Effector CD8-positive, alpha-beta T cell (primary cell): ENCODE measurements at regions not wholly inside any gene's neighbourhood (a gene's known extent, or its start where the extent isn't known, plus 50 kb on each side); places are given as distances from the start of the nearest gene placed in this dataset.

Experiments
- DNase-seq: peaks from one replicate; lab custom pipeline; 2025; lab: John Stamatoyannopoulos, UW

DNA sequence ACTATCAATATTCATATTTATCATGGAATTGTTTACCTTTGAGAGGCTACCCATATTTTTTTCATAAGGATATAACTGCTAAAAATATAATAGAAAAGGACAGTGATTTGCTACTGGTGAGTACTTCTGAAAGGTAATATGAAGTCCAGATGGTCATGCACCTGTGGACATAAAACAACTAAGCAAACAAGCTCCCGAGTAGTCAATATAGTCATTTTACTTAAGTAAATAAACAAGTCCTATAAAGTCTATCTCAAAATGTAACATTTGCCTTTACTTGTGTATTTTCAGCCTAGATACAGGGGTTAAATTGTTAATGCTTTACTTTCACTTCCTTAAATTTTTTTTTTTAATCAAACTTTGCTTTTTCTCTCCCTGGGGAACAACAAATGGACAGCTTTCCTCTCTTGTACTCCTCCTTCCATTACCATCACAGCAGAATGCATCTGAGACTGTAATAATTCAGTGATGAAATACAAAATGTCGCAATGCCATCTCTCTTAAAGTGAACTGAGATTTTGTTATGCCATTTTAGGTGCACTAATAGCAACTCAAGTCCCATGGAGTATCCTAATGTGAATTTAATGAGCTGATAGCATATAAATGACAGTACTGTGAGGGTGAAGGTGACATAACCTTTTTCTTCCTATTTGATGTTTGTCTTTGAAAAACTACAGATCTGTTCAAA lies 1325.4 kb upstream of the ZEB2 start:
- no peak for DNase-seq

DNA sequence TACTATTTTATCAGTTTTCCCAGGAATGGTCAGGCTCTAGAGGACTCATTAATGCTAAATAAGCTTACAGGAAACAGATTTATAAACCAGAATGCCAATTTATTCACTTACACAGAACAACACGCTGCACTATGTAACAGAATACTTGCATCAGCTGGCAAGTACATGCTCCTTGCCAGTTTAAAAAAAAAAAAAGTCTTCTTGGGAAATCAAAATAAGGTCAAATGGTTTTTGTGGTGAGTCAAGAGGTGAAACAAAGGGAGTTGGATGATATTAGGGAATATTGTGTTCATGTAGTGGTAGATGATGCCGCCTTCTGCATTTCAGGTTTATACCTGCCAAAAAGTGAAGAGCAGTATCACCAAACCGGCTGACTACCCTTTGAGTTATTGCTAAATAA lies 1322.1 kb upstream of the ZEB2 start:
- no peak for DNase-seq

DNA sequence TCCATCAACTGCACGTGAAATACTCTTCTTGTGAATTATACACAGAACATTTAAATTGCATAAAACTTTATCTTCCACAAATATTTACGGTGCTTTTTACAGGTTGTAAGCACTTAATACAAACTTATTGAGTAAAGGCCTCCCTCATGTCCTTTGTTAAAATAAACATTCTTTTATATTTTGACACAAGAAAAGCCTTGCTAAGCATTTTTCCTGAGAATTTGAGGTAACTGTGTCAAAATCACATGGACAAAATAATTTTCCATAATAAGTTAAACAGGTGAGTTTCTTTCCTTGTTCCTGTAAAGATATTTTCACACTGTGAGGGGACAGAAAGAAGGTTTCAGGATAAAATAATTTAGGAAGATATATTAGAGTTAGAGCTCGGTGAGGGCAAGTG lies 1317.1 kb upstream of the ZEB2 start:
- DNase-seq: no peak

DNA sequence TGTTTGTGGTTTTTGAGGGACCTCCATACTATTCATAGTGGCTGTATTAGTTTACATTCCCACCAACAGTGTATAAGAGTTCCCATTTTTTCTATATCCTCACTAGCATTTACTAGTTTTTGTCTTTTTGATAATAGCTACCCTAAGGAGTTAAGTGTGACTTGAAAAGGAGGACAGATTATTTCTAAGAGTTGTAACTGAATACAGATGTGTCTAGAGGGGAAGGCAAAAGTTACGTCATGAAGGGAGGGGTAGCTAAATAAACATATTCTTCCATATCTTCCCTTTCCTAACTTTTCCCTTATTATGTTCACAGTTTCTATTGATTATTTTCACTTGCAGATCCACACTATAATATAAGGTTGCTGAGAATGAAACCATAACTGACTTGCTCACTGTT lies 1315.7 kb upstream of the ZEB2 start:
- DNase-seq: no peak

DNA sequence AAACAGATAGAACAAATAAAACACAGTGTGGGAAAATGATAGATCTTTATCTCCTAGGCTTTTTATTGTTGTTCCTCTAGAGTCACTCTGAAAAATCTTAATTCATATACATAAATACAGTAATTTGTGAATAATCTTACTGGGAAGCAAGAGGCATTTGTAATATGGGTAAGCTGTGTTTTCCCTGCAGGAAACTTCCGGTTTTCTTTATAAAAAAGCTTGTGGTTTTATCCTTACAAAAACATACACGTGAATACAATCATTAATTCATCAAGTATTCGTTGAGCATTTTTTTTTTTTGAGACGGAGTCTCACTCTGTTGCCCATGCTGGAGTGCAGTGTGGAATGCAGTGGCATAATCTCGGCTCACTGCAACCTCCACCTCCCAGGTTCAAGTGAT lies 1312.8 kb upstream of the ZEB2 start:
- no peak for DNase-seq

DNA sequence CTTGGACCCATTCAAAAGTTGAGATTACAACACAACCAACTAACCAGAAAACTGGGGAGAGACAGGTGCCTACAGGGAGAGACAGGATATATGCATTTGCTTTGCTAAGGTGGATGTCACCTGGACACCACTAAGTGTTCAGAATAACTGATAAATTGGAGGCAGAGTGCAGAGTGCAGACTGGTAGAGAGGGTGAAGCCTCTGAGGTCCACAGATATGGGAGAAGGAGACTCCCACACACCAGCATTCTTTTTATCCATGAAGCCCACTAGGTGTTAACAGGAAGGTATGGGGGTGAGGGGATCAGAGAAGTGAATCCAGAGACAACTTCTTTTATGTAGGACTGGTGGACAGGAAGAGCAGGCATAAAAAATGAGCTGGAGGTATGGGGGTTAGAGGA lies 1310.0 kb upstream of the ZEB2 start:
- no peak for DNase-seq

DNA sequence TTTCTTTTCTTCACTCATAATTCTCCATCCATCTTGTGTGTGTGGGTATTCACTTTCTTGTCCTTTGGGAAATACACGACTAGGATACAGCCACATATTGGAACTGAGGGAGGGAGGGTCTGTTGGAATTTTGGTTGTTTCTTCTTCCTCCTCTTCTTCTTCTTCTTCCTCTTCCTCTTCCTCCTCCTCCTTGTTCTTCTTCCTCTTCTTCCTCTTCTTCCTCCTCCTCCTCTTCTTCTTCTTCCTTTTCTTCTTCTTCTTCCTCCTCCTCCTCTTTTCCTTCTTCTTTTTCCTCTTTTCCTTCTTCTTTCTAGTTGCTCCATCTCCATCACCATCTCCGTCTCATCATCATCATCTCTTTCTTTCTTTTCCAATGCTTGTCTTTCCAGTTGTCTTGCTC lies 1307.3 kb upstream of the ZEB2 start:
- DNase-seq: no peak

DNA sequence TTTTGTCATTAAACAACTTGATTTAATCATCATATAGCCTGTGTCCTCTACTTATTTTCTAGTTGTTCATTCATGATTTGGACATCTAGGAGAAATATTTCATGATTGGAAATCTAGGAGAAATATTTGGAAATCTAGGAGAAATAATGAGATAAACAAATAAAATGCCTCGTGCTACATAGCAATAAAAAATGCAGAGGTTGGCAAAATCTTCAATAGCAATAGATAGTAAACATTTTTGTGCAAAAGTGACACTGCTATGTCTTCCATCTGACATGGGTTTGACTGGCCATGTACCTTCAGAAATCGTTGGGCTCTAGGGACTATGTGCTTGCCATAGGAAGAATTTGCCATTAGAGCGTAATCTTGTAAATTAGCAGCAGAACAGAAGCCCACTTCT lies 1304.5 kb upstream of the ZEB2 start:
- no peak for DNase-seq

DNA sequence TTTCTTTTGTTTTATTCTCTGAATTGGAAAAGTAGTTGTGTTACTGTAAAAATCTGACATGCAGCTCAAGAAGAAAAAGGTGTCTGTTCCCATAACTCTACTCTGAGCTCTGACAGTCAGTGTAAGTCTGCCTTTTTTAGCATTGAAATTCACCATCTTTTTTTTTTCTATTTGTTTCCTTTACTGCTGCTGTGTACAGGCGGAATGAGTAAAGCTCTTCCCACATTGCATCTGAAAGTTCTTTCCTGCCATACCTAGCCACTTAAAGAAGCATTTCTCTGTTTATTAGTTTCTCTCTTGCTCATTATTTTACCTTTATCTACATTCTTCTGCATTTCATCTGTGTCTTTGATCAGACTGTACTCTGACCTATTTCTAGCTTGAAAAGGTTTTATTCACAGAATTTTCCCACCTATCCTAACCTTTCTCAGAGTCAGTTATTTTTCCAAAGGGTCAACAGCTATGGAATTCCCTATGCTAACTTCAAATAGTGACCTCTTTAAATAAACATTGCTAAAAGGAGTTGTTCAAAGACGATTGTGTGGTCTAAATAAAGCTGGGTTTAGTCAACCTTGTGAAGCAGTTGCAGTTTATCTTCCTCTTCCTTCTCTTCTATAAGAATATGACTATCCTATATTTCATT lies 1303.1 kb upstream of the ZEB2 start:
- no peak for DNase-seq

DNA sequence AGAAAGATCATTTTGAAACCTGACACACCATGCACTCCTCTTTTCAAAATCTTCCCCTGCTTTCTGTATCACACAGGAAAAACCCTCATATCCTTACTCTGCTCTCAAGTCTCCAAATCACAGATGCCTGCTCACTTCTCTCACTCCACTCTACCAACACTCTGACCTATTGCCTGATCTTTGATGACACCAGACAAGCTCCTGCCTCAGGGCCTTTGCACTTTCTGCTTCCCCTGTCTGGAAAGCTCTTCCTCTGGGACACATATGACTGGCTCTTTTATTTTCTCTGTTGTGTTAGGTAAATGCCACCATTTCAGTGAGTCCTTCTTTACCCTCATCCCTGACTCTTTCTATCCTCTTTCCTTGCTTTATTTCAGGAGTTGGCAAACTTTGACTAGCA lies 1300.7 kb upstream of the ZEB2 start:
- no peak for DNase-seq

DNA sequence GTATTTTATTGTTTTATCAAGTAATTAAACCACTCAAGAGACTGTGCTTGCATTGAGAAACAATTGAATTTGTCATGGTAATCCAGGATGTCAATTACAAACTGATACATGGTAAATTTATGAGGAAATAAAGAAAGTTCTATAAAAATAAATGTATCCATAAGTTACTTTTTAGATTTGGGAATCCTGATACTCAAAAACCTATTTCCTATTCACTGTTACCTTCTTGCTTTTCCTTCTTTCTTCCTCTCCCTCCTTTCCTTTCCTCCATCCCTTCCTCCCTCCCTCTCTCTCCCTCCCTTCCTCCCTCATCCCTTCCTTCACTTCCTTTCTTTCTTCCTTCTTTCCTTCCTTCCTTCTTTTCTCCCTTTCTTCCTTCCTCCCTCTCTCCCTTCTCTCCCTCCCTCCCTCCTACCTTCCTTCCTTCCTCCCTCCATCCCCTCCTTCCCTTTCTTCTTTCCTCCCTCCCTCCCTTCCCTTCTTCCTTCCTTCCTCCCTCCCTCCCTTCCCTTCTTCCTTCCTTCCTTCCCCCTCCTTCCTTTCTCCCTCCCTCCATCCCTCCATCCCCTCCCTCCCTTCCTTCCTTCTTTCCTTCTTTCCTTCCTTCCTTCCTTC lies 1299.1 kb upstream of the ZEB2 start:
- DNase-seq: no peak

DNA sequence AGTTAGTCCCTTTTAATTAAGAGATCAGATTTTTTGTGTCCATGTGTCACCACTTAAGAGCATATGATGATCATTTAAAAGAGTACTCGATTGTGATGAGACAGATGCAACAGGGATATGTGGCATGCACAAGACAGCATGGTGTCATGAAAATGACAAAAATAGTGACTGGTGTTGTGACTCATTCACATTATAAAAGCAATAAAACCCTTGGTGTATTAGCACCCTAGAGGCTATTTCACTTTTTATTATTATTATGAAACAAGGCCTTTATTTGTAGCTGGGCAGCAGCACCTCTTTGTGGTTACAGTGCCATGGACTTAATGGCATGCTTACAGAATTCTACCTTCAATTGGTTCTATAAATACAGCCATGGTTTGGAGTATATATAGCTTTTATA lies 1296.0 kb upstream of the ZEB2 start:
- DNase-seq: no peak

DNA sequence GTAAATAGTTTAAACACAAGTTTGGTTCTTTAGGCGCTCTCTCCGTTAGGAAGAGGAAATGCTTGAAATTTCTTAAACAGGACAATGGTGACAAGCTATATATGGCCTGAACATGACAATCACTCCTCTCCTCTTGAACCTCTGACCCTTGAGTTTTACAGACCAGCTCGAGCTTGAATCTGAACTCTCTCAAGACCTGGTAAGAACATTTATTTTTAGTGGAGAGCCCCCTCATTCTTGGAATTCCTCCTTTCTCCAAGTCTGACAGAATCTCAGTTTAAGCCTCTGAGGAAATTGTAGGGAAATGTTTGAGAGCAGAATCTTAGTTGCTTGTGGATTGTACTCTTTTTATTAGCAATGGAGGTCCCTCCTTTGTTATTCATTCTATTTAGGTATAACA lies 1293.6 kb upstream of the ZEB2 start:
- DNase-seq: no peak

DNA sequence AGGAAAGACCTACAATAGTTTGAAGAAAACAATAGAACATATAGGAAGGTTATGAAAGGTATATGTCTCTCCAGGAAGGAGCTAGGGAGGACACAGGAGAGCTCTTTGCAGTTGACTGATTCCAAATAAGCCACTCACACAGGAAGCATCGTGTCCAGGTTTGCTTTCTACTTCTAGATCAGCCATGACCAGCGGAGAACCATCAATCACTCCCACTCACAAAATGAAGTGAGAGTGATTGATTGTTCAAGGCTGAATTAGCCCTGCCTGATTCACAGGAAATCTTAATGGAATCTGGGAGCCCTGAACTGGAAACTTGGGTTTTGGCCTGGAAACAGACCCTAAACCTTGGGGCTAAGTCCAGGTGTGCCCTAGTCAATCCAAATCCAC lies 1292.2 kb upstream of the ZEB2 start:
- no peak for DNase-seq

DNA sequence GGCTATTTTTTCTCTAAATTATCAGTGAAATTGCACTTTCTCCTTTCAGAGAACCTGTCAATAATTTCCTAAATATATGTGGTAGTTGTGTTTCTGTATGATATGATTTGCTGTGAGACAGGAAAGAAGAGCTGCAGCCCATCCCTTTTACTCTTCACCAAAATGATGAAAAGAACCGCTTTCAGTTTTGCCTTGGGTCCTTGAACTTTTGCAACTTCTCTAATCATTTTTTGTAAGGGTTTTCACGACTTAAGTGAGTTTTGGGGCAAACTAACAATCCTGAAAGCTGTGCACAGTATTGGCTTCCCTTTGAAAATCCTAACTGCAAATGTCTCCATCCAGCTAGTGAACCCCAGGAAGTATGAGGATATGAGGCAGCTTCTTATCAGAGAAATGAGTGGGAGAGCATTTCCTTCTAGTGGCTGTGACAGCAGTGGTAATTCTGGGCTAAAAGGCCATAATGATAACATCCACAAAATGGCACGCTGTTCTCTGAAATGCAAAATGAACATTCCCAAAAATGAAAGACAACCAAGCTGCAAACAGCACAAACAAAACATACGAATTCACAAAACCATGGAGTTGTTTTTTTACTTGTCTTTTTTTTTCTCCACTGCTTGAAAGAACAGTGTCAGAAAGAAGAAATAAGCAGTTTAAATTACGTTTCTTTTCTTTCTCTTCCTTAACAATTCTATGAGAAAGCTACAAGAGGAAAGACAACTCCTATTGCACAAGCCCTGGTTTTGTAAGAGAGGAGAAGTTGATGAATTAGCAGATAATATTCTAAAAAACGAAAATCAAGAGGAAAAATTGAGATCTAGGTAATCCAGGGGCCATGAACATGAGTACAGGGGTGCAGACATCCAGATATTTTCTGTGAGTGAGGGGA lies 1291.6 kb upstream of the ZEB2 start:
- DNase-seq: no peak

DNA sequence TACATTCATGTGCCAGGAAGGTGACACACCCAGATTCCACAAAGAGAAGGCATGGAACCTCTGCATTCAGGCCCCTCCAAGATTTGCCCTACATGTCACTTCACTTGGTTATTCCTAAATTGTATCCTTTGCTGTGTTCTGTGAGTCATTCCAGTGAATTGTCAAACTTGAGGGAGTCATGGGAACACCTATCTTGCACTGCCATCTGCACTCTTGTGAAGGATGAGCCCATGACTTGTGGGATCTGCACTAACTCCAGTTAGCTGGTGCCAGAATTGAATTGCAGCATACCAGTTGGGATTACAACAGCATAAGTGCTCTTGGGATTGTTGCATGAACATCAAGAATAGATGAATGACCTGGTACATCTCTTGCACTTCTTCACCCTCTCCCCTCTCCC lies 1288.0 kb upstream of the ZEB2 start:
- no peak for DNase-seq

DNA sequence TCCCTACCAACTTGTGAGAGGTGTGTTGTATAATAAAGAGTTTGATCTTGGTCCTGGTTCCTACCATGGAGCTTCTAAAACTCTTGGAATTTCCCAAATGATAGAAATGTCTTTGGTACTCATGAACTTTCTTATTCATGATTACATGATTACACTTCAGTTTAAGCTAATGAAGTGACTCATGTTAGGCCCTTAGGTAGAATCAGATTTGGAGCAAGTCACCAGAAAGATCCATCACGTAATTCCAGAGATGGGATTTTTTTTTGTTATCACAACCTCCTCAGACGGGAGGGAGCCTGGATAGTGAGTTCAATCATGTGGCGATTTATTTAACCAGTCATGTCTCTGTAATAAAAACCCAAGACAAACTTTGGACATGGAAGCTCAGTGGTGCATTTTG lies 1287.6 kb upstream of the ZEB2 start:
- no peak for DNase-seq

DNA sequence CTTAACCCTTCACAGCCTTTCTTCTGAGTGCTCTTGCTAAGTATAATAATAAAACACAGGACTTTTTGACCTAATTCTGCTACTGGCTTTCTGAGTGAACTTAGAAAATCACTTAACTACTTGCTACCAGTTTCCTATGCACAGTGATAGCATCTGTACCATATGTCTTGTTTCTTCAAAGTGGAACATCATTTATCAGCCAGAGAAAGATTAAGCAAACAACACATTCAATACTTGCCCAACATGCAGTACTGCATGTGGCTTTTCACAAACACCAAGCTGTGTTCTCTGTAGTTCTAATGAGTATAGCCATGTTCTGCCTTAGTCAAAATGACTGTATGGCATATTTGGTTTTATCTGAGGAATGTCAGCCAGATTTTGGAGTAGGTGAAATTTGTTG lies 1286.6 kb upstream of the ZEB2 start:
- DNase-seq: no peak

DNA sequence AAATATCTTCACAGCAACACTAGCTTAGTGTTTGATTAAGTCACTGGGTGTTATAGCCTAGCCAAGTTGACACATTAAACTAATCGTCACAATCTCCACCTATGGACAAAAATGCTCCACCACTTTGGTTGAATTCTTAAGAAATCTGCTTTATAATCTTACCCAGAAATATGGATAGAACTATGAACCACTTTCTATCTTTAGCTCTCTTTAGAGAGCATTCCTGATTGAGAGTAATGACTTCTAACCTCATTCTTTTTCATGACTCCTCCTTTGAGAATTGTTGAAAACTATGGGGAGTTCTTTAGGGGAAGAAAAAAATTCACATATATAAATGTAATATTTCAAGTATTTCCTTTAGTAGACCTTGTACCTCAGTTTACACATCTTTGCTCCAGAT lies 1282.2 kb upstream of the ZEB2 start:
- no peak for DNase-seq

DNA sequence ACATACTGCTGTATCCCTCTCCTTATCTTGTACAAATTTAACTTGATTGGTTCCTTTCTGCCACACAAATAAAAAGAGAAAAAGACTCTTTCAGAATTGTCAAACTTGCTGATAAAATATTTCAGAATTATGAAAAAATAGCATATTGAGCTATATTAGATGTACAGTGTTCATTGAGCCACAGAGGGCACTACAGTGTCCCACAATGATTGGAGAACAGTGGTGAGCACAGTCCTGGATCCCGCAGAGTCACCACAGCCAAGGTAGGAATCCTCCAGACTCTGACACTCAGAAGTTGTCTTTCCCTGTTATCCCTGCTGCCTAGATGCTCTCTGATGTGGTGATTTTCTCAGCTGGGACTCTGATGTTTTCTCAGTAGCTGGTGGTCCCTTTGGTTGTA lies 1281.3 kb upstream of the ZEB2 start:
- DNase-seq: no peak

DNA sequence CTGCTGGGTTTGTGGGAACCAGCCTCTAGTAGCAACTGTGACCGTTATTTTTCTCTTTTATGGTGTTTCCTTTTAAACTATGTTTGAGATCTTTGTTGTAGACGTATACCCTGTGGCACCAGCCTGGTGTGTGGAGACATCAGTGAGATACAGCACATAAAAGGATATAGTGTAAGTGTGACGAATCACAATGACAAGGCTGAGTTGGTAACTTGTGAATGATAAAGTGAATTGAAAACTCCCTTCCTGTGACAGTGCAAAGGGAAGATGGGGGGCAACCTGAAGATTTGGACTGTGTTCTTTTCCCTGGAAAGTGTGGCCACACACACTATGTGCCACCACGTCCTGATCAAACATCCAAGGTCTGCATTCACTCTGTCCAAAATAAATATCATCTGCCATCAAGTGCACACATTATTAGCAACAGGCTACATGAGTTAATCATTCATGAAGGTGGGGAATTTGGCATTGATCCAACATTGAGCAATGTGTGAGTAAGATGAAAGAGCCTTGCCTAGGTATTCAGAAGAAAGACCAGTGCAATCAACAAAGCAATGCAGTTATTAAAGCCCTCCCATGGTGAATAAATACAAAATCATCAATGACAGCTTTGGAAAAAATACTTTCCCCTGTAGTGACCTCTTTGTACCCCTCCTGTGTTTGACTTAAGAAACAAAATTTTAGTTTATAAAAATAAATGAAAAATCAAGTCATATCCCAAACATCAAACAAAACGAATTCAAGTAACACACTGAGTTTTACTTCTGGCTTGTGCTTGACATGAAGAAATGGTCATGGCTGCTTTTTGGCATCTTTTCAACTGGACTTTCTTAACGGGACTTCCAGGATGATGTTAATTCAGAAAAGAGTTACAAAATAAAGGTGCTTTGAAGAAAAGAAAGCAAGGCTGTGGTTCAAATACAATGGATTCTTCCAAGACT lies 1280.5 kb upstream of the ZEB2 start:
- no peak for DNase-seq
